ENCODE measurements at regions not wholly inside any gene's neighbourhood (a gene's known extent, or its start where the extent isn't known, plus 50 kb on each side); places are given as distances from the start of the nearest gene placed in this dataset.

GRCh38 chr3:66692766-66693150, 191.9 kb upstream of the LRIG1 start:
- no peak for DNase-seq (ENCODE audit: low spot score)

DNA sequence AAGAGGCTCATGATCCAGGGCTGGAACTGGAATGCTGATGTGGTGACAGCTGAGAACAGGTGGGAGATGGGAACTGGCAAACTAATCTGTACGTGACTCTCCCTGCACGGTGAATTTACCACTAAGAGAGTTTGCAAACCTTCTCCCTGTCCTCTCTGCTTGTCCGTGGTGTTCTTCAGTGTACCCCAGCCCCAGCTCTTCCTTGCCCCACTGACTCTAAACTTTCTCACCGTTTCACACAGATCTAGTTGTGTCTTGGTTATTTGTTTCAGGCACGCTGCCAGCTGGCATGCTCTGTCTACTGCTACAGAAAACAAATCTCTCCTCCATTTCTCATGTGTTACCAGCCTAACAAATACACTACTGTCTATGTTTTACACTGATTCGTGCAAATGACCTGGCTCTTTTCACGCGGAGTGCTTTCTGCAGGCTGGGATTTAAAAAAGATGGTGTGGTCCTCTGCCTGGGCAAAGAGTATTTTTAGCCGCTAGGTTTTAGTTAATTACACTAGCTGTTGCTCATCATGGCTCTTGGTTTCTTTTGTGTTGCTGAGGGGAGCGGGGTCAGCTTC, 192.7 kb upstream of the LRIG1 start:
- peak; percentile 54 for DNase-seq (ENCODE audit: low spot score)

DNA sequence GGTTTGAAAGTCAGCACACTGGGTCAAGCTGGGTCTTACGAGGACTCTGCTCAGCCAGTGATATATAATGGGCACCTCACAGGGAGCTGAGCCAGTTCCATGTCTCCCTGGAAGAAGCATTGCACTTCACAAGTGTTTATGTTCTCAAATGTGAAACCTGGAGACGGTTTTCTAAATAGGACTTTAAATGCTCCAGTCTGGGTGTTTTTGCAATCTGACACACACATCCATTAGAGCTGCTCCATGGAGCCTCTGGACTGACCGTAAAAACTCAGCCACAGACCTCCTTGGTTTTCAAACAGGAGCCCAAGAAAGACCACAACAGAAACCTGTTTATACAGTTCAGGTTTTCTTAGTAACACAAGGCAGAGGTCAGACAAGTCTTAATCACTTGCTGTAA, 201.3 kb upstream of the LRIG1 start:
- DNase-seq (ENCODE audit: low spot score) = no peak

DNA sequence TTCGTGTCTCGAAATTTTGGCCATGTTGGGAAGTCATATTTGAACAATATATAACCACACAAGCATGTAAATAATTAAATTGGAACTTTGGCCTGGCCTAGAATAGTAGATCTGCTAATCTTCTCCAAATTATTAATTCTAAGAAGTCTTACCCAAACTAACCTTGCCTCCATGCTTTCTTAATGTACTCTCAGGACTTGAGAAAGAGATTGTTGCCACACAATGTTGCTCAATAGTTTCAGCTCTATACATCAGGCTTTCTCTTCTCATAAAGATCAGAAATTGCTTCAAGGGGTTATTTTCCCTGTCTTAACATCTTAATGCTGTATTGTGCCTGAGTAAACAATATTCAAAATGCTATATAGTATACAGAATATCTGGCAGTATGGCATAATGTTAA, 202.7 kb upstream of the LRIG1 start:
- no peak for DNase-seq (ENCODE audit: low spot score)

- no peak for DNase-seq (ENCODE audit: low spot score)
Measured at GRCh38 chr3:66705076-66705475, 204.3 kb upstream of the LRIG1 start.

DNA sequence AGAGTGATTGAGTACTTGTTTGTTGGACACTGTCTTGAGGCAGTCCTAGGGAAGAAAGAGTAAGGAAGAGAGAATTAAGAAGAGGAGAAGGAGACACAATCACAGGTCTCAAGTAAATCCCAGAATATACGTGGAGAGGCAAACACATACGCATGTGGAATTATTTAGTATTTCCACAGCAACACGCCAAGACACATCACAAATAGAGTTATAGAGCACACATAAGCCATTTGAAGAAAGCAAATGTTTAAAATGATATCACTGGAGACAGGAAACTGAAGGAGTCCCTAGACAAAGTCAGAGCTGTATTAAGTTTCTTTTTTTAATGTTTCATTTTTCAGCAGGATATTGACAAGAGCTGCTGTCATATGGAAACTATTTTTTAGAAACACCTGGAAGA, 206.1 kb upstream of the LRIG1 start:
- DNase-seq (ENCODE audit: low spot score) = no peak

DNA sequence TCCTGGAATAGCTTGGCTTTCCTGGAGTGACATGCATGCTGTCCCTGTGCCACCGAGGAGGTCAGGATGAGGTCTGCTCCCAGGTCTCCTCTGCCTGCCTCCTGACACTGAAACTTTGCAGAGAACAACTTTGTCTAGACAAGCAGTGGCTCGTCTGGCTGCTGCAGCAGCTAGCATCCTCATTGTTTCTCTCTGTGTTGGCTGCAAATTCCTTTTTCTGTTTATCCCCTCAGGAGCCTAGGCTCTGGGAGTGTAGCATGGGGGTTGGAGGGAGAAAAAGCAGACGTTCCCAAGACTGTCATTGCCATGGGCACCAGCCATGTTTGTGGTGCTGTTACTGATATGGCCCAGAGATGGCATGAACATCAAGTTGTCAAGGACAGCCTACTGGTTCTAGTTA, 208.7 kb upstream of the LRIG1 start:
- no peak for DNase-seq (ENCODE audit: low spot score)

DNA sequence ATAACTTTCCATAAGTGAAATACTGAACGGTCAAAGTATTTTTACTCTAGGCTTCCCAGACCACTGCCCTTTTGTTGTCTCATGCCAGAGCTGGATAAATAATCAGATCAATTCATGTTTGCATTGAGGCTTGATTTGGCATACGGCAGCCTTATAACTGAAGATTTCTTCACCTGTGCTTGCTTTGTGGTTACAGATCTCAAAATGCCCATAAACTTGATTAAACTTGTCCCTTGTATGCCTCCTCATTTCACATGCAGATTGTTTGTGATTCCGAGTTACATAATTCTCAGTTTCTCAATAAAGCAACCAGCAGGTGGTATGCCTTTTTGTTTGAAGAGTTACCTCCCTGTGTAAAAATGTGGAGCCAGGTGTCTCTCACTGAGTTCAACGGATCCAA, 211.4 kb upstream of the LRIG1 start:
- DNase-seq (ENCODE audit: low spot score) = no peak

GRCh38 chr3:66713921-66714320, 213.1 kb upstream of the LRIG1 start:
- no peak for DNase-seq (ENCODE audit: low spot score)

DNA sequence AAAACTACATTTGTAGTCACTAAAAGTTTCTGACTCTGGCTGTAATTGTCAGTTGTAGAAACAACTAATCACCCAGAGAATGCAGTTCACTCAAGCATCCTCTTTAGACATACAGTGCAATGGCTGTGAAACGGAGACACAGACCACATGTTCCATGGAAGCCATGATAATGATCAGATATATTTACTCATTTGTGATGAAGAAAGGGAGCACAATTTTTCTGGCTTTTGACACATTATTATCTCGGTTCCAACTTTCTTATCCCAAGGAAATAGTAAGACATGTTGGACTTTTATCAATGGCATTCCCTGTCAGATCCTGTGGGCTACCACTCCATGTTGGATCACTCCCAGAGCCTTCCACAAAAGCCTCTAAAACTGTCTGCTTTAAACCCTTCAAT, 215.0 kb upstream of the LRIG1 start:
- no peak for DNase-seq (ENCODE audit: low spot score)

GRCh38 chr3:66717806-66718205, 217.0 kb upstream of the LRIG1 start:
- DNase-seq (ENCODE audit: low spot score) = no peak

DNA sequence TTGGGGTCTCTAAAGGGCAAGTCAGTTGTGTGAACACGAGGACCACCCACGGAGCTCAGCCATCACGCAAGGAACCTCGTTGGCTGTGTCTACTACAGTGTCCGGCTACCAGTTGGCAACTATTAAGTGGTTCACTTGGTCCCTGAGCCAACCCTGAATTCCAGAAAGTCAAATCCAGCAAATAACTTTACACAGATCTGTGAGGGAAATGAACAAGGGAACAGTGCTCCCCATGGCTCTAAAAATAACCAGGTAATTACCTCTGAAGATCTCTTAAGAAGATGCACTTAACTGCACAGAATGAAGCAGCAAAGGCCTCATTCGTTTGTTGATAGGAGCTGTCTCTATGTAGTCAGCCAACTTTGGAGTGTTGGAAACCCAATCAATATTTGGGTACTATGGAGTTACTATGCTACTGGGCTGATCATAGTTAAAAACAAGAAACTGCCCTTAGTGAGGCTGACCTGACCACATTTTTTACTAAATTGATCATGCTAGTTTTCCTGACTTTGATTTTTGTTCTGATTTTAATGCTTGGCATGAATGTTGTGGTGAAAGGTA, 219.1 kb upstream of the LRIG1 start:
- DNase-seq (ENCODE audit: low spot score) = no peak

DNA sequence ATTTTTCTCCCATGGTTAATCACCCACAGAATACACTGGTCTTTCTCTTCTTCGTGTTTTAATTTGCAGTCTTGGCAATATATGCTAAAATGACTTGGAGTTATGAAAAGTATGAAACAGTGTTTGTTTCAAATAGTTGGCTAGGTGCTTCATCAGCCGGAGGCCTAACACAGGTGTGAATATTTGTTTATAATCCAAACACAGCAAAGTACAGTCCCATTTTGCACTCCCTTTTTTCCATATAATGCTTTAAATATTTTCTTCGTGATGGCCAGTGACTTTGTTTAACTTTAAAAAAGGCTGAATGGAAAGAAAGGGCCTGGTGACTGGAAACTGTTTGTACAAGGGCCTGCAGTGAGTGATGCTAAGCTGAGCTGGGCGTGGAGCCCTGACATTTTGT, 219.7 kb upstream of the LRIG1 start:
- DNase-seq (ENCODE audit: low spot score) = no peak

DNA sequence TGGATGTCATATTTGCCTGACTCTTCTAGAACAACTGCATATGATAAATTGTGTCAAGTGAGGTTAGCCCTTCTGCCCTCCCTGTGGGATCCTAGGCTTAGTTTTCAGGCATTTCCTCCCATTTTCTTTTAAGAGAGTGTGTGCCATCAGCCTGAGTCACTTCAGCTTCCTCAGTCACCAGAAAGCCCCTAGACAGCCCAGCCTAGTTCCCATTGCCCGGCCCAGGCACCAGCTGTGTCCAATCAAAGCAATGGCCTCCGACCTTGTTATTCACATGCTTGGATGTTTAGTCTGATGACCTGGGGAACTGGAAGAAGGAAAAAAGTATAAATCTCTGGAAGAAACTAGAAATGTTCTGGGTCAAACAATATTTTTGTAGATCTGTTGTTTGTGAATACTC, 221.9 kb upstream of the LRIG1 start:
- DNase-seq (ENCODE audit: low spot score) = no peak

- DNase-seq (ENCODE audit: low spot score) = no peak
Measured at GRCh38 chr3:66723231-66723630, 222.4 kb upstream of the LRIG1 start.

DNA sequence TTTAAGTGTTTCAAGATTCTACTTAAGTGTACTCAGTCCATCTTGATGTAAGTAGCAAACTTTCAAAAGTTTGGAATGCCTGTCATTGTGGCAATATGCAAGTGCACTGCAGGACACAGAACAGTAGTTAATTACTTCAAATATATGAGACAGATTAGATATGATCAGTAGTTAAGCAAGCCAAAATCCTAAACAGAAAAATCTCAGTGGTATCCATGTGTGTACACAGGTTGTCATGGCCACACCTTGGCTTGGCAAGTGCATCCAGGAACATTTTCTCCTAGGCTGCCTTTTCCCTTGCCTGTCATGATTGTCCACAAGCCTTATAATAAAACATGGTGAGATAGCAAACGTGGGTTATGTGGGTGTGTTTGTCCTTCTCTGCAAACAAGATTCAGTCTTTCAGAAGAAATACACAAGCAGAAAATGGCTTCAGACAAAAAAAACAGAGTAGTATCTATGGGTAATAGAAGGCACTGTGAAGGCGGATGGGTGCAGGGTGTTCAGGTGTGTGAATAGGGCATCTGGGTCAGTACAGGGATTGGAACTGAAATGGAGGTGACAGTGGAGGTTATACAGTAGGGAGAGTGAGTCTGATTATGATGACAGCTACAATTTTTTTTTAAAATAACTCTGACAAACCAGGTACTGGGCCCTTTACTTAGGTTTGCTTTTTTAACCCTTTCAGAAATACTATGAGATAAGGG, 229.0 kb upstream of the LRIG1 start:
- no peak for DNase-seq (ENCODE audit: low spot score)

DNA sequence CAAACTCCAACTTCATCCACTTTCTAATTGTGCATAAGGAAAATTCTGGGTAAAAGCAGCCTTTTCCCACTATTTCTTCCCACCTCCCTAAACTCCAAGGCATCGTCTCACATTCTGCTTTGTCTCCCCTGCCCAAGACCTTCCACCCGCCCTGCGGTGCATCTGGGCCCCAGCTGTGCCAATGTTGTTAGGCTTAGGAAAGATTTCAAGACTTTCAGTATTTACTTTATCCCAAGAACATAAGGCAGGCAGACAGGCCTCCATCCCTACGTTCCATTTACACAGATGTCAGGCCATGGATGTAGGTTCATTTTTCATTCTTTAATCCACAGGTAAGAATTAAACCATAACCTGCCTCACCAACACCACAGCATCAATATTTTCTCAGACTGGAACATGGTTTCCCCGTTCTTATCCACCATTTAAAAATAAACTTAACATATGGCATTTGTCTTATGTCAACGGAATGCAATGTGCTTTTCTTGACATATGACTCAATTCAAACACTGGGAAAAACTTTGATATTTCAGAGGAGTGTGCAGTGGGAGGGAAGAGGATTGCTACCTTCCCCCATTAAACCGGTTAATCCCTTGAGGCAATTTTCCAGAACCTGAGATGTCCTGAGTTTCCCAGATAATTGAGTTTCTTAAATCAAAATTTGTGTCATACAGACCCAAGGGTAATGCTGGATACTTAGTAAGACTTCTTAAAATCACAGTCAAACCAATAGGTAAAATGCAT, 238.0 kb upstream of the LRIG1 start:
- no peak for DNase-seq (ENCODE audit: low spot score)

DNA sequence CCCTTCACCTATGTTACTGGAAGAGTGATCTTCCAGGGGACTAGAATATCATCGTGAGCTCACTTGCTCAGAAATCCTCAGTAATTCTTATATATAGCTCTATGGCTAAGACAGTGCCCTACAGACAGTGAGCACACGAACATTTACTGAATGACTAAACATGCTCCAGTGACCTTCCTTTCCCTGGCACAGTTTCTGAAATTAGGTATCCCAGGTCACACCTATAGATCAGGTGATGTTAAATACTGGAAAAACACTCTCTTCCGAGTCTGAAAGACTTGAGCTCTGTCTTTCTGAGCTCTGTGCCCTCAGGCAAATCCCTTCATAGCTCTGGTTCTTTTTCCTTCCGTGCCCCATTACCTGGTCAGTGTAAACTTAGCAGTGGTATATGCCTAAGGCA, 239.4 kb upstream of the LRIG1 start:
- no peak for DNase-seq (ENCODE audit: low spot score)

- DNase-seq (ENCODE audit: low spot score) = no peak
Measured at GRCh38 chr3:66744521-66744920, 243.7 kb upstream of the LRIG1 start.

DNA sequence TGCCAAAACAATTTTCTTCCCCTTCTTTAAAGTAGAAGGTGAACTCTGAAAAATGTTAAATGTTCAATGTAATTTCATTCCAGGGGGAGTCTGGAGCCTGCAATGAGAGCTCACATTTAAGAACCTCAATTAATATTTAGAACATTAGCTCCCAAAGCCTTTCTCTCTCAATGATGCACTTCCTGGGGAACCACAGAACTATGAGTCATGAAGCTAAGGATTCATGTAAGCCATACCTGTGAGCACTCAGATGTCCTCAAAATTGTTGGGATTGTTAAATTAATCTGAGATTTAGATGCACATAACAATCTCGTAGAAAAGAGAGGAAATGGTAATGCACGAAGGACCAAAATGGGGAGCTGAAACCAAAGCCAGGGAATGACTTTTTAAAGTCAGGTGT, 244.2 kb upstream of the LRIG1 start:
- DNase-seq (ENCODE audit: low spot score) = no peak

DNA sequence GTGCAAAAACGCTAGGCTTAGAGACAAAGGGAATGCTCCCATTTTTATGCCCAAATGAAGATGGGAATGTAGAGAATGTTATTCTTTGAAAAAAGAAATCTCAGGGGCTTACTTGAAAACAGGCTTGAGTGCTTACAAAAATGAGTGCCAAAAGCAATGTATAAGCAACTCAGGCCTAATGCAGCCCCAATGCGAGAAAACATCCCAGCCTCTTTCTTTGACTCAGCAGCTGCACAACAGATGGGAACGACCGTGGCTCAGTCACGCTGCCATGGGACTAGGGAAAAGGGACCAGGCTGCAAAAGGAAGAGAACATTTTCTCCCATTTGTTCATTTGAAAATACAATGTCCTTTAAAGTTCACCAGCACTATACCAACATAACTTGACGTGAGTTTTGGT, 246.4 kb upstream of the LRIG1 start:
- DNase-seq (ENCODE audit: low spot score) = no peak

GRCh38 chr3:66747696-66748095, 246.9 kb upstream of the LRIG1 start:
- DNase-seq (ENCODE audit: low spot score) = no peak

DNA sequence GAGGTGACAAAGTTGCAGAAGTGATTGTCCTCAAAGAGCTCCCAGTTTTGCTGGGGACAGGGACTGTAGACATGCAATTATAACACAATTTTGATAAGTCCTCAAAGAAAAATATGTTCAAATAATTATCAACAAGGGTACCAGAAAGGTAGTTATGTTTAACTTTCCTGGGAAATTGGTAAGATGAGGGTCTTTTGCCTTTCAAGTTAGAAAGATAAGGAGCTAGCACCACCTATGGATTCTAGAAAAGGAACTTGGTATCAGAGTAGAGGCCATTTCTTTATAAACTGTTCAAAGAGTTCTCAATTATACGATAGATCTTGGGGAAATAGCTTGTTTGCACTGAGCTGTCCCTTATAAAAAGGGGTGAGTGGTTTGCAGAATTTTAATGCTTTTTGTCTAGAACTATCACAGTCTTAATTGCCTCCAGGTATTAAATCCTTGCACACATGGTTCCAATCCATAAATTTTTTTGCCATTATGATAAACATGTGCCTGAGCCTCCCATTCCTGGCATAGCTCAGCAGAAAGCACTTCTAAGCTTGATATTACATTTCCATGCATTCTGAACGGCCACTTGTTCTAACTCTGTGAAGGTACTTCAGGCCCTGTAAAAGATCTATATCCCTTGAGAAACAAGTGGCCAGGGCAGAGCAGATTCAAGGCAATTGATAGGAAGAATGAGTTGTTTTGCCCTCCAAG, 247.5 kb upstream of the LRIG1 start:
- DNase-seq (ENCODE audit: low spot score) = no peak
